ENCODE measurements at regions not wholly inside any gene's neighbourhood (a gene's known extent, or its start where the extent isn't known, plus 50 kb on each side); places are given as distances from the start of the nearest gene placed in this dataset.

DNA sequence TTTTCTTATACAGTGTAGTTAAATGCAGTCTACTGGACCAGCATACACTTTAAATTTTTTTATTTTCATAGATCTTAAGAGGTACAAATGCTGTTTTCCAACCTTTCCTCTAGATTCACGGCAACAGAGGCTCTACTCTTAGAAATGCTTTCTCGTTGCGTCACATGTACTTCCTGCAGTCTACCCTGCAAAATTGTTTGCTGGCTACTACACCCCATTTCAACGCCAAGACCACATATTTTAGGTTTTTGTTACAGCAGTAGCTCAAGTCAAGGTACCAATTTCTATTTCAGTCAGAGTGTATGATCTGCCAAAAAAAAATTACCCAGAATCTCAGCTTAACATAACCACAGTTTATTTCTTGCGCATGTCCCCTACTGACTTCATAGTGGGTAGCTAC lies 94.1 kb downstream of the TNFSF13B start:
- TF ChIP-seq POLR2A (IDR thresholded peaks at IDR 0.05) (no peak), CTCF (IDR thresholded peaks at IDR 0.05) (no peak), POLR2AphosphoS5 (IDR thresholded peaks at IDR 0.05) (no peak), EP300 (IDR thresholded peaks at IDR 0.05) (no peak)
